C4-2B (cell line): ENCODE measurements at regions not wholly inside any gene's neighbourhood (a gene's known extent, or its start where the extent isn't known, plus 50 kb on each side); places are given as distances from the start of the nearest gene placed in this dataset.

Source experiments
- ZFX ChIP-seq: fragments of 450-650 bp; IDR thresholded peaks from 2 replicates; pipeline ENCODE4 v1.6.1; 2017
- TF ChIP-seq, protein P1 (sequence below): fragments of 450-650 bp; conservative IDR thresholded peaks from 2 replicates; pipeline ENCODE4 v1.5.1; 2017; ENCODE audit warnings: mild to moderate bottlenecking

DNA sequence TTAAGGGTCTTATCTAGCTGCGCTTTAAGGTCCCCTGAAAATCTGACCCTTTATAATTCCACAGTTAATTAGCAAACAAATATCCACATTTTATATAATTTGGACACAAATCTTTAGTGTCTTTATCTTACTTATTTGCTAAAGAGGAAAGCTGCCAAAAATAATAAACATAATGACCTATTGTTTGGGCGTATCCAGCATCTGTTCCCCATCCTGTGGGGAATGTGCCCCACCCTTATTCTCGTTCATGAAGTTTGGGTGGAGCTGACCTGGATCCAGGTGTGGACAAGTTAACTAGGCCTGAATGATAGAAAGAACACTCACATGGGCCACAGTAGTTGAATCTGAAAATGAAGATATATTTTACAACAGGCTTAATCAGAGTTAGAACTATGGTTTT lies 218.3 kb downstream of the CRPPA start:
- TF ChIP-seq, protein P1, sequence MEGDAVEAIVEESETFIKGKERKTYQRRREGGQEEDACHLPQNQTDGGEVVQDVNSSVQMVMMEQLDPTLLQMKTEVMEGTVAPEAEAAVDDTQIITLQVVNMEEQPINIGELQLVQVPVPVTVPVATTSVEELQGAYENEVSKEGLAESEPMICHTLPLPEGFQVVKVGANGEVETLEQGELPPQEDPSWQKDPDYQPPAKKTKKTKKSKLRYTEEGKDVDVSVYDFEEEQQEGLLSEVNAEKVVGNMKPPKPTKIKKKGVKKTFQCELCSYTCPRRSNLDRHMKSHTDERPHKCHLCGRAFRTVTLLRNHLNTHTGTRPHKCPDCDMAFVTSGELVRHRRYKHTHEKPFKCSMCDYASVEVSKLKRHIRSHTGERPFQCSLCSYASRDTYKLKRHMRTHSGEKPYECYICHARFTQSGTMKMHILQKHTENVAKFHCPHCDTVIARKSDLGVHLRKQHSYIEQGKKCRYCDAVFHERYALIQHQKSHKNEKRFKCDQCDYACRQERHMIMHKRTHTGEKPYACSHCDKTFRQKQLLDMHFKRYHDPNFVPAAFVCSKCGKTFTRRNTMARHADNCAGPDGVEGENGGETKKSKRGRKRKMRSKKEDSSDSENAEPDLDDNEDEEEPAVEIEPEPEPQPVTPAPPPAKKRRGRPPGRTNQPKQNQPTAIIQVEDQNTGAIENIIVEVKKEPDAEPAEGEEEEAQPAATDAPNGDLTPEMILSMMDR, result no peak
- TF ChIP-seq ZFX, result no peak
